HEK293T (cell line): ENCODE measurements at regions not wholly inside any gene's neighbourhood (a gene's known extent, or its start where the extent isn't known, plus 50 kb on each side); places are given as distances from the start of the nearest gene placed in this dataset.

Experiments
- ARNT ChIP-seq: fragments of 450-650 bp; IDR thresholded peaks from 2 replicates; pipeline ENCODE4 v1.6.1; 2017; ENCODE audit warnings: mild to moderate bottlenecking
- BHLHE40 ChIP-seq: fragments of 450-650 bp; IDR thresholded peaks from 2 replicates; pipeline ENCODE4 v1.6.1; 2016; ENCODE audit warnings: mild to moderate bottlenecking, moderate library complexity, borderline replicate concordance
- ELF4 ChIP-seq: fragments of 450-650 bp; IDR thresholded peaks from 2 replicates; pipeline ENCODE4 v1.6.1; 2017; ENCODE audit warnings: antibody characterized with exemption
- FOXA1 ChIP-seq: fragments of 450-650 bp; IDR thresholded peaks from 2 replicates; pipeline ENCODE4 v1.6.1; 2016; ENCODE audit warnings: mild to moderate bottlenecking
- FOXK2 ChIP-seq: fragments of 450-650 bp; IDR thresholded peaks from 2 replicates; pipeline ENCODE4 v1.6.1; 2016; ENCODE audit warnings: mild to moderate bottlenecking
- FOXM1 ChIP-seq: fragments of 450-650 bp; IDR thresholded peaks from 2 replicates; pipeline ENCODE4 v1.6.1; 2017; ENCODE audit warnings: mild to moderate bottlenecking, borderline replicate concordance
- HDGF ChIP-seq: fragments of 450-650 bp; IDR thresholded peaks from 2 replicates; pipeline ENCODE4 v1.6.1; 2017; ENCODE audit warnings: antibody characterized with exemption, borderline replicate concordance
- LEF1 ChIP-seq: fragments of 450-650 bp; IDR thresholded peaks from 2 replicates; pipeline ENCODE4 v1.6.1; 2017; ENCODE audit warnings: mild to moderate bottlenecking, borderline replicate concordance
- NFRKB ChIP-seq: fragments of 450-650 bp; IDR thresholded peaks from 2 replicates; pipeline ENCODE4 v1.6.1; 2016; ENCODE audit warnings: mild to moderate bottlenecking, moderate library complexity
- PKNOX1 ChIP-seq: fragments of 450-650 bp; IDR thresholded peaks from 2 replicates; pipeline ENCODE4 v1.6.1; 2016
- SP1 ChIP-seq: fragments of 450-650 bp; IDR thresholded peaks from 2 replicates; pipeline ENCODE4 v1.6.1; 2017
- SUZ12 ChIP-seq: fragments of 450-650 bp; IDR thresholded peaks from 2 replicates; pipeline ENCODE4 v1.6.1; 2016; ENCODE audit warnings: mild to moderate bottlenecking
- TARDBP ChIP-seq: fragments of 450-650 bp; IDR thresholded peaks from 2 replicates; pipeline ENCODE4 v1.6.1; 2016

GRCh38 chr10:64365663-64366062 lies 844.5 kb downstream of the REEP3 start:
- no peak for TF ChIP-seq NFRKB
- TF ChIP-seq ELF4, result no peak
- no peak for TF ChIP-seq FOXM1
- no peak for TF ChIP-seq HDGF
- no peak for TF ChIP-seq SP1
- no peak for TF ChIP-seq ARNT
- no peak for TF ChIP-seq BHLHE40
- no peak for TF ChIP-seq SUZ12
- TF ChIP-seq FOXK2, result no peak
- TF ChIP-seq LEF1, result no peak
- no peak for TF ChIP-seq PKNOX1
- no peak for TF ChIP-seq TARDBP
- TF ChIP-seq FOXA1, result no peak
